Left cardiac atrium (tissue), 4 donors: ENCODE measurements at regions not wholly inside any gene's neighbourhood (a gene's known extent, or its start where the extent isn't known, plus 50 kb on each side); places are given as distances from the start of the nearest gene placed in this dataset.

ENCODE experiments used
- ATAC-seq, 2 donors: fragments of 200-7000 bp; cut with Tn5 transposase; one replicate each; pipeline ENCODE4 v1.9.1; 2020; ENCODE audit warnings: mild to moderate bottlenecking in 2 of 2, moderate library complexity in 2 of 2
- DNase-seq: peaks from one replicate; pipeline ENCODE4 v3.0.0-alpha.2; 2020
- intact Hi-C, 2 donors: fragments of 100-400 bp; cut with DNase I; formaldehyde crosslinking; loops; one replicate each; pipeline versions ENCODE4 v1.14.1 to v1.15.1; 2022 to 2023
- donor health status: DM: no; HTN: yes; CAD: no.
- donor health status: DM: no; HTN: yes; CAD: no; lungs with severe emphysema.
- donor health status: DM: yes; HTN: yes; CAD: no.
- donor health status: Dilated cardiomyopathy.

DNA sequence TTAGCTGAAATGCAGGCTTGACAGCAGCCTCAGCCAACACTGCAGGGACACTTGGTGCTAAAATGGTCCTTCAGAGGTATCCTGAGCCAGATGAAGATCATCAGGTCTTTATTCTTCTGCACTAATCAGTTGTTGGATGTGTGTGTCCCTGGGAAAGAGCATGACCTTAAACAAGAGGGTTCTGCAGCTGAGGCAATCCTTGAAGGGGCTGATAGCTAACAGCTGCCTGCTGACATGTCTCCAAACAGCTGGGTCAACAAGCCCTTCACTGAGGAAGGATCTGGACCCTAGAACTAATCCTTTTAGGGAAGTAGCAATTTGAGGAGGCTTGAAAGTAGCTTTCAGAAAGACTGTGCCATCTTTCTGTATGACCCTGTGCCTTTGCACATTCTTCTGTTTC is 376.3 kb upstream of the ACTBL2 start:
- ATAC-seq: peak in 1 of 2 donors; percentile 41
- intact Hi-C loops: no loop called here
- DNase-seq: no peak

DNA sequence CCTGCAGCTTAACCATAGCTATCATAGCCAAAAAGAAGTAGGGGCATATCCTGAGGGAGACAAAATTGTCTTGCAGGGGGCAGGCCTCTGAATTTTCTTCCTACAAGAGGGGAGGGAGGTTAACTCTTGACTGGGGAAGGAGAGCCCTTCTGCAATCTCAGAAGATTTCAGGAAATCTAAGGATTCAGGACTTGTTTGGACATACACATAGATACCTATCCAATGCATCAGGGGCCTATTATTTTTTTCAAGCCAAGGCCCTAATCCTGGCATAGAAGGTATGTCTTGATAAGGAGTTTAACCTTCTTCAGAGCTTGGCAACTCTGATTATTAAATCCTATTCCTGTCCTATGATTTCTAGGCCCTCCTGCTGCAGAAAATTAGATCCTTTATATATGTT is 375.1 kb upstream of the ACTBL2 start:
- intact Hi-C loops: no loop called here

GRCh38 chr5:57855831-57856230 is 373.2 kb upstream of the ACTBL2 start:
- intact Hi-C loops: no loop called here
- DNase-seq (no peak), ATAC-seq (no peak)

More for the DNA sequence above, 375.1 kb upstream of the ACTBL2 start:
- ATAC-seq (no peak), DNase-seq (no peak)

DNA sequence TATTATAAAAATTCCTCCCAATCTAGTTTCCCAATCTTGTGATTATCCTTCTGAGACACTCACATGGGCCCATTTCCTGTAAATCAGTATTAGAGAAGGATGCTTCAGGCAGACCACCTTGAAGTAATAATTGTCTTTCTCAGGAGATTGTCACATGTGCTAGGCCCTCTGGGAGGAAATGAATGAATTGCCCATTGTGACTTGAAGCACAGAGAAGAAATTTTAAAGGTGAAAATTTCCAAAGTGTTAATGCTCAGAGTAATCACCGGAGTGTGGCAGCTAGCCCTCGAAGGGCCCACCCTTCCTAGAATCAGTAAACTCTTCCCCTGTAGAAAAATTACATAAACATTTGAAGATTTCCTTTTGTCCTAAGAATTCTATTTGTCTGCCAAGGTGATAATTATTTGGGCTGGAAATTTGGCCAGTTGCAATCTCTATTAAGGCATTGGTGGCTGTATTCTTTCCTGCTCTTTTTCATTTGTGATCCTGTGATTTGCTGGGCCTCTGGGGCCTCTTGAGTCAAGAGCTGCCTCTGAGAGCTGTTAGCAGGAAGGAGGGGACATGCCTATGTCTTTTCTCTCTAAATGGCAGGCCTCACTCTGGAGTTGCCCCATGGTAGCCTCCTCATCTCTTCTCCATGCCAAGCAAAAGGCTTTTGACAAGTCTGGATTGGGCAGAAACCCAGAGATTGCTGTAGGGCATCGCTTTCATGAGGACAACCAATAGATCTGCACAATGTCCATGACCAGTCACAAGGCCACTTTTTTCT is 371.5 kb upstream of the ACTBL2 start:
- DNase-seq: no peak
- intact Hi-C loops: no loop called here
- peak in 1 of 2 donors; percentile 70 for ATAC-seq

GRCh38 chr5:57850109-57850508 is 367.5 kb upstream of the ACTBL2 start:
- DNase-seq (no peak), ATAC-seq (no peak)

DNA sequence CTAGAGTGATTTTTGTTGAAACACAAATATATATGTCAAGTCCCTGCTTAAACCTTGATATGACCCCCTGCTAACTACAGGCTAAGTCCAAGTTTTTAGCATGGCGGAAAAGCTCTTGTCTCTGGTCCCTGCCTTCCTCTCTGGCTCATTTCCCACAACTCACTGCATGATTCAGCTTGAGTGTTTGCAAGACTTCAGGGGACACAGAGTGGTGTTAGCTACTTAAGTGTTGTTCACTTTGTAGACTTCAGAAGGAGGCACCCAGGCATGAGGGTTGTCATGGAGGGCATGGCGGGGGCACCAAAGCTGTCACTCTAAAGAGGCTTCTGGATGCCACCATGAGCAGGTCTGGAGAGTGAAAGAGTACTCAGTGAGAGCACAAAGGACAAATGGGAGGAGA is 362.4 kb upstream of the ACTBL2 start:
- DNase-seq (no peak), ATAC-seq (no peak)
- intact Hi-C loops: no loop called here

More at GRCh38 chr5:57850109-57850508, 367.5 kb upstream of the ACTBL2 start:
- intact Hi-C loops: no loop called here

GRCh38 chr5:57844410-57844809 is 361.8 kb upstream of the ACTBL2 start:
- ATAC-seq (peak in 1 of 2 donors; percentile 31), DNase-seq (peak; percentile 30)
- intact Hi-C loops: no loop called here

DNA sequence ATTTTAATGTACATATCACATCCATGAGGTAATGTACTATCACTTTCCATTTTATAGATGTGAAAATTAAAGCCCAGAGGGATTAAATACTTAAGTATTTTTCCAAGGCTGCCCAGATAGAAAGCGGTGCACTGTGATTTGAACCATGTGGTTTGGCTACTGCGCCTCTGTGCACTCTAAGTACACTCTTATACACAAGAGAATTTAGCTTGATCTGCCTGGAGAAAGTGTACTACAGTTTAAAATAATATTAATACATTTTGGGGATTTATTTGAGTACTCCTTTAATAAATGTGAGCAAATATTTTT is 360.4 kb upstream of the ACTBL2 start:
- intact Hi-C loops: no loop called here
- DNase-seq (no peak), ATAC-seq (no peak)

DNA sequence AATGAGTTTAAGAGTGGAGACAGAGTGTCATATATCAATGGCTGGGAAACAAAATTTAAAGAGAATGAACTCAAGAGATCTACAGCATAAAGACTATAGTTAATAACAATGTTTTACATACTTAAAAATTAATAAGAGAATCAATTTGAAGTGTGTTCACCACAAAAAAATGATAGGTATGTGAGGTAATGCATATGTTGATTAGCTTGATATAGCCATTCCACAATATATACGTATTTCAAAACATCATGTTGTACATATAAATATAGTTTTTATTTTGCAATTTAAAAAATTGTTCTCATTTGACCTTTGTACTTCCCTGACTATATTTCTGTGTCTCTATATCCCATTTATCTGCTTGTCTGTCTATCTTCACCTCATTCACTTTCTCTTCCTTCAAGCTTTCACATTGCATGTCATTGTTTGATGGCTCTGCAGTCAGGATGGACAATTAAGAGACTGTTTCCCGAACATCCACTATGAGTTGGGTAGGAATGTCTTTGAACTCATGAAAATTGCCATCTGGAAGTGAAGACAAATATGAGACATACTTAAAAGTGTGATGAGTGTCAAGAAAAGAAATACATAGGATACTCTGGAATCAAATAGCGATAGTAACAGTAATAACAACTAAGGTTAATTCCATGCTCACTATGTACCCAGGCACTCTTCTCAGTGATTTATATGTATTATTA is 359.9 kb upstream of the ACTBL2 start:
- no peak for ATAC-seq
- no peak for DNase-seq
- intact Hi-C loops: no loop called here

DNA sequence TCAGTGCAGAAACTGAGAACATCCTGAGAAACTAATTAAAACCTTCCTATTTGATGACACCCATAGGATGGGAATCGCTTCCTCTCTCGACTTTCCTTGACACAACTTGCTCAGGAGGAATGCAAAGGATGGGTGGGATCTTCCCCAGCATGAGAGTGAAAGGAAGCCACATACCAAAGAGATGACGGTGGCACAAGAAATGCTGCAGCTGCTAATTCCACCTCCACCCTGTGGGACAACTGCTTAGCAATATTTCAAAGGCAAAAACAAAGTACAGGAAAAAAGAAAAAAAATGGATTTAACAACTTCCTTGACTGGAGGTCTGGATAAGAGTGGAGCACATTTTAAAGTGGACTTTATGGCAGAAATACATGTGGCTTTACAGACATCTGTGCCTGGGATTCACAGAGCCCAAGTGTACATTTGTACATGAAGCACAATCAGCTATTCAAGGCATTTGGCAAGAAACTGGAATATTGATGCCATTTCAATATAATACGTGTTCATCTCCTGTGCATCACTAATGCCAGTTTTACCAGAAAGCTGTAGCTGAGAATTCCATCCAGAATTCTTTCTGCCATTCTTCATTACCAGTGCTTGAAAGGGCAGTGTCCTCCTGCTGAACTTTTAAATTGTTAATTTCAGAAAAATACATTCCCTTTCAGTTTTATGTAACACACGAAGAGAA is 359.2 kb upstream of the ACTBL2 start:
- intact Hi-C loops: no loop called here
- ATAC-seq (peak in 1 of 2 donors; percentile 56), DNase-seq (no peak)

DNA sequence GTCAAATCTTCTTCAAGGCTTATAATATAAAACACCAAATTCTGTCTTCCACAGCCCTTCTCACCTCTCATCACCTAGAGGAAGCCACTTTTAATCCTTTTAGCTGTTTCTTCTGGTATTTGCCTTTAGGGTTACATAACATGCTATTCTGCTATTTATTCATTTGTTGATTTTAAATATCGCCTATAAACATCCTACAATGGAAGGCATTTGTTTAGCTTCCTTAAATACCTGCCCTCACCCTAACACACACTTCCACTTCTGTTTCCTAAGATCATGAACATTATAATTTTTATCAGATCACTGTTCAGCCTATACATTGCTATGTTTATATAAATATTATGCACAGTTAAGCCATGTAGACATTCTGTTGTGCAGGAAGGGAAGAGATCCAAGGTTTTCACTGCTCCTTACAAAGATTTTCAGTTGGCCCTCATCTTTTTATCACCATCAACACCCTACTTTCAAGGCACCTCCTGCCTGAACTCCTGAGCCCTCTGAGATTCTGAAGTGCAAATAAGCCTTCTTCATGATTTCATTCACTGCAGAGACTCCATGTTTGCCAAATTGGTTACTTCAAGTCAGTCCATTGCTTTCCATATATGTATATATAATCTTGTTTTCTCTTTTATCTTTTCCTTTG is 356.9 kb upstream of the ACTBL2 start:
- DNase-seq (no peak), ATAC-seq (no peak)
- intact Hi-C loops: no loop called here

- no peak for DNase-seq
- no peak for ATAC-seq
- intact Hi-C loops: no loop called here
These were observed 356.4 kb upstream of the ACTBL2 start for GRCh38 chr5:57839025-57839424.

DNA sequence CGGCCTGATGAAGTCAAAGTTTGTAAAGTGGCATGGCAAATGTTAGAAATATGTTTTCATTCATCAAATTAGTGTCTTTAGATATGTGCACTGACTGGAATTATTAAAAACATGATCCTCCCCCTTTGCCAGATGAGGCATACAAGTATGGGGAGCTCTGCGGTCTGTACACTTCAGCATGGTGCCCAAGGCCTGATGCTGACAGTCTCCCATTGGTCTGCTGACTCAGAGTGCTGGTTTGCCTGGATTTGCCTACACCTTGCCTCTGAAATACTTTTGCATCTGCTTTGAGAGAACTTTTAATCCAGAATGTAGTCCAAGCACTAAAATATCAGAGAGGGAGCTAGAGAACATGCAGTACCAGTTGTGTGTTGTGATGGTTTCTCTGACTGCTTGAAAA is 354.3 kb upstream of the ACTBL2 start:
- intact Hi-C loops: no loop called here
- ATAC-seq: no peak
- DNase-seq: no peak

DNA sequence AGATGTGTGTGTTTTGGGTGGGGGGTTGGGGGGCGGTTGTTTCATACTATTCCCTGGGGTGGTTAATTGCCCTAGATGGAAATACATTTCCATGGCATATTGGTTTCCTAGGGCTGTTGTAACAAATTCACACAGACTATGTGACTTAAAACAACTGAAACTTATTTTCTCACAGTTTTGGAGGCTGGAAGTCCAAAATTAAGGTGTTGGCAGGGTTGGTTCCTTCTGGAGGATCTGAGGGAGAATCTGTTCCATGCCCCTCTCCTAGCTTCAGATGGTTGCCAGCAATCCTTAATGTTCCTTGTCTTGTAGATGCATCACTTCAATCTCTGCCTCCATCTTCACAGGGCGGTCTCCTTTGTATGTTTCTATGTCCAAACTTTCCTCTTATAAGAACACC is 353.7 kb upstream of the ACTBL2 start:
- intact Hi-C loops: no loop called here
- DNase-seq (no peak), ATAC-seq (no peak)

DNA sequence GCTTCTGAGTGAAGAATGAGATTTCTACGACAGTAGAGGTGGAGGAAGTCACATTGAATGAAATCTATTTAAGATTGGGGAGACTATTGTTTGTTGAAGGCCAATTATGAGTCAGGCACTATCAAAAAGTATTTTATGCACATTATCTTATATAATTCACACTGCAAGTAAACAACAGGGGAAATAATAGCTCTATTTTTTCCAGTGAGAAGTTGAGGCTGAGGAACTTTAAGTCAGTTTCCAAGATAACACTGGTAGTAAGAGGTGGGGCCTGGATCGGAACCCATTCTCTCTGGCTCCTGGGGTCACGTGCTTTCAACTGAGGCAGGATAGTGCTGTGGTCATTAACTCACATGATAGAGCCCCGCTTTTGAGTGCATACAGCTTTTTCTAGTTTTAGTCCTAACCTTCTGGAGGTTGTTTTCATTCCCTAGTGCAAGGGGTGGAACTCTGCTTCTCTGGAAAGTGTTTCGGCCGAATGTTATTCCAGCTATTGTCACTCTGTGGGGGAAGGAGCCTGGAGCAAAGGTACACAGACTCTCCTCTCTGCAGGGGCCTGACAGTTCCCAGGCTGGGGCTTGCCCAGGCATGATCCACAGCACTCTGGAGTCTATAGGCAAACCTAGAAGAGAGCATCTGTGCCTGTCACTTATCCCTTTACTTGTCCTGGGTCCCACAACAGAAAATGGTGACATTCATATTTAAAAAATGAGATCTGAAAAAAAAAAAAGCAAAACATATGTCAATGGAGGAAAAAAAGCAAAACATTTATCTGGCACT is 352.4 kb upstream of the ACTBL2 start:
- DNase-seq: no peak
- ATAC-seq: no peak
- intact Hi-C loops: no loop called here

DNA sequence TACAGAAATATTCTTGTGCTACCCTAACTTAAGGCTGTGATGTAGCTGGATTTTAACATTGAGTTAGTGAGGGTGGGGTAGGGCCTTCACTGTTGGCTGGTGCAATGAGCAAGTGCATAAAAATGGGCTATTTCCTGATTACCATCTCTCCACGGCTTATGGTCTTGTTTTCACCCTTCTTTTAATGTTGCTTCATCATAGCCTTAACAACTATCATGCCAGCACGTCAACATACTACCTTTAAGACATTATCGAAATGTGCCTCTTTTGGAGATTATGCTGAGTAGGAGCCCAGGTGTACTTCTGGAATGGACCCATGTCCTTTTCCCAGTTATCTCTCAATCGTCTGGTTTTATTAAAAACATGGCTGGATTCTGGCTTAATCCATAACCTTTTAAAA is 350.9 kb upstream of the ACTBL2 start:
- ATAC-seq (no peak), DNase-seq (no peak)
- intact Hi-C loops: no loop called here

DNA sequence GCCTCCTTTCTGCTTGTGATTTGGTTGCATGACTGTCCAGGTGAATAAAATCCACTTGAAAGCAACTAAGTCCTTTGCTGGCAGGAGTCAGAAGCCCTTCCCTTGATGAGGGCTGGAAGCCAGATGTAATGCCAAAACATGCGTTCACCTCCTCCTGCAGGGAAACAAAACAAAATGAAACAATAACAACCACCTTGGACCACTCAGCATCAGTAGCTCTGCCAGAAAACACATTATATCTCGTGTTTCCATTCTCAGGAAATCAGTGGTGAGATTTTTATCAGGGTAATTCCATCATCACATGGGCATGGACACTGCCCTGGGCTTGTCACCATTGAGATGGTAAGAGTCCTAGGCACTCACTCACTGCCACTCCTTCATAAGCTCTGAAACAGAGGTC is 350.3 kb upstream of the ACTBL2 start:
- intact Hi-C loops: no loop called here
- DNase-seq (no peak), ATAC-seq (no peak)

- ATAC-seq (no peak), DNase-seq (no peak)
- intact Hi-C loops: no loop called here
These were observed 349.3 kb upstream of the ACTBL2 start for GRCh38 chr5:57831932-57832331.

DNA sequence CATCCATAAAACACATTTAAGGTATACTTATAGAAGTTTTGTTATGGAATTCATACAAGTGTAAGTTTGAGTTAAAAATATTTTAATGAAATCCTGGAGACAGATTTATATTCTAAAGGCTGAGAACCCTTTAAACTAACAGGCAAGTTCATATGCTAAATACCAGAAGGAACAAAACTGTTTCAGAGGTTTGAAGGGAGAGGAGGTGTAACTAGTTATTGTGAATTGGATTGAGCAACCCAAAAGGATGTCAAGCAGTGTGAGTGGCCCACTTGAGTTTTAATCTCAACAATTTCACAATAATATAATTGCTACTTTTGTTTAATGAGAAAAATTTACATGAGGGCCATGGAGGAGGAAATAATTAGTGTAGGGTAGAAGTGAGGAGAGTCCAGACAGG is 348.5 kb upstream of the ACTBL2 start:
- intact Hi-C loops: no loop called here
- DNase-seq (no peak), ATAC-seq (no peak)
